ENCODE measurements at regions not wholly inside any gene's neighbourhood (a gene's known extent, or its start where the extent isn't known, plus 50 kb on each side); places are given as distances from the start of the nearest gene placed in this dataset.

- no peak for TF ChIP-seq TCF12 (IDR thresholded peaks at IDR 0.05; ENCODE audit: low read depth, low read length)
- TF ChIP-seq SRF (IDR thresholded peaks at IDR 0.05; ENCODE audit: low read depth, low read length) = no peak
- TF ChIP-seq RFX5 (IDR thresholded peaks at IDR 0.05; ENCODE audit: borderline replicate concordance, low read depth, low read length) = no peak
- TF ChIP-seq POLR2A (IDR thresholded peaks at IDR 0.05; ENCODE audit: control extremely low read depth in 1 of 2, low read depth in 2 of 2, low read length in 2 of 2) = no peak
Measured at GRCh38 chr9:31084350-31084749, 1300.1 kb upstream of the ACO1 start (continued).
